ENCODE measurements at regions not wholly inside any gene's neighbourhood (a gene's known extent, or its start where the extent isn't known, plus 50 kb on each side); places are given as distances from the start of the nearest gene placed in this dataset.

GRCh38 chr2:37870829-37871228, 54.3 kb upstream of the RMDN2 start:
- intact Hi-C loops (cut with DNase I) = loop anchor here in 2 of 4 donors (5.0 to 10.0 kb wide), 2 partner anchors 34 to 456 kb away; no protein-coding TSS in a partner anchor
- H3K27me3 ChIP-seq = no peaks in the 10 kb centered on the region
- H3K9me3 ChIP-seq = no peaks in the 10 kb centered on the region
- no peak for DNase-seq
- H3K4me1 ChIP-seq (ENCODE audit: insufficient read depth) = peaks cover 5% of the 10 kb centered on the region
- TF ChIP-seq EP300 (IDR thresholded peaks at IDR 0.05) = no peak
- TF ChIP-seq CTCF (IDR thresholded peaks at IDR 0.05) = no peak
- TF ChIP-seq POLR2A (IDR thresholded peaks at IDR 0.05) = no peak
- H3K4me3 ChIP-seq = no peak overlapping the region
- H3K36me3 ChIP-seq = no peaks in the 10 kb centered on the region
- 25 to 33% (median 32%) methylated on average over 4 of the region's 4 CpGs for WGBS, 3 donors
- no peak overlapping the region for H3K27ac ChIP-seq

- no peak for DNase-seq
- intact Hi-C loops (cut with DNase I) = loop anchor here in 2 of 4 donors (5.0 to 10.0 kb wide), 2 partner anchors 34 to 457 kb away; no protein-coding TSS in a partner anchor
- Histone ChIP-seq H3K4me1 (ENCODE audit: insufficient read depth) (peaks cover 5% of the 10 kb centered on the region), H3K27me3 (no peaks in the 10 kb centered on the region), H3K36me3 (no peaks in the 10 kb centered on the region), H3K4me3 (no peak overlapping the region), H3K27ac (no peak overlapping the region), H3K9me3 (no peaks in the 10 kb centered on the region)
- WGBS, 3 donors = 14 to 29% (median 17%) methylated on average over 7 of the region's 7 CpGs
- TF ChIP-seq POLR2A (IDR thresholded peaks at IDR 0.05) = no peak
- TF ChIP-seq CTCF (IDR thresholded peaks at IDR 0.05) = no peak
- TF ChIP-seq EP300 (IDR thresholded peaks at IDR 0.05) = no peak
These were observed 53.5 kb upstream of the RMDN2 start for GRCh38 chr2:37871456-37872191.

DNA sequence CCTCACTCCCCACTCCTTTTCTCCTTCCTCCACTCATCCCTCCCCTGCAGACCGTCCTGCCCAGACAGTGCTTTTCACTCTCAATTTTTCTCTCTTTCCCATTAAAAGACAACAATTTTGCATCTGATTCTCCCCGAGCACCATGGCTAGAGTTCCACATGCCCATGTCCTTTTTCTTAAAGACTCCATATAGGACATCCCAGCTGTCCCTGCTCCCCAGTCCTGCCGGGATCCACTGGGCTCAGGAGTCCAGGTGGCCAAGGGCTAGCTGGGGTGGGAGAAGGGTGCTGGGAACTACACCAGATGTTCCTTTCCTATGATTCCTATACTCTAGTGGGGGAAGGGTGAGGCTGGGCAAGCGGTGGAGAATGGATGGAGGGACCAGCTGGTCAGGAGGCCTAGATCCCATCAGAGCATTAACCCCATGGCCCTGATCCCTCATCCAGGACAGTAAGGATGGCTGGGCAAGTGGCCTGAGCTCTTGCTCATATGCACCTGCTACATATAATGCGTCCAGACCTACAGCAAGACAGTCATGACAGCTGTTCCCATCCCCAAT, 52.8 kb upstream of the RMDN2 start:
- H3K4me1 ChIP-seq (ENCODE audit: insufficient read depth) = peaks cover 5% of the 10 kb centered on the region
- 55 to 63% (median 61%) methylated on average over 5 of the region's 5 CpGs for WGBS, 3 donors

DNA sequence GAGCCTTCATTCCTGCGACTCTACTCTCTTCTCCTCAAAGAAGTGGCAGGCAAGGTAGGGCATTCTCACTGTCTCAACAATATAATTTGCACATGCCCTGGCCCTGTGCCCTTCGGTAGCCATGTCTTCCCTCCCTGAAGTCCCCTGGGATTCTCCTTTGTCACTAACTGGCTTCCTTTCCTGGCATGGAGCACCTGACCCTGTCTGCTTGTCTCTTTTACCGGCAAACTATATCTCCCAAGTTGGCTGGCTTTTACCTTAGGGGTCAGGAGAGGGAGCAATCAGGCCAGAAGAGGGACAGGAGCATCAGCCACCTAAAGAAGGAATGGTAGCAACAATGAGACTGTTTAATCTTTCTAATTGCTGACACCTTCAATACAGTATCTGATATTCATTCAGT, 51.9 kb upstream of the RMDN2 start:
- WGBS, 3 donors = 67 to 77% (median 70%) methylated on average over 3 of the region's 3 CpGs

More for the DNA sequence above, 52.8 kb upstream of the RMDN2 start:
- no peak overlapping the region for H3K27ac ChIP-seq
- no peak for DNase-seq
- no peaks in the 10 kb centered on the region for H3K36me3 ChIP-seq
- no peak overlapping the region for H3K4me3 ChIP-seq
- TF ChIP-seq POLR2A (IDR thresholded peaks at IDR 0.05) (no peak), EP300 (IDR thresholded peaks at IDR 0.05) (no peak), CTCF (IDR thresholded peaks at IDR 0.05) (no peak)
- no peaks in the 10 kb centered on the region for H3K27me3 ChIP-seq
- no peaks in the 10 kb centered on the region for H3K9me3 ChIP-seq
- intact Hi-C loops (cut with DNase I) = loop anchor here in 2 of 4 donors (5.0 to 10.0 kb wide), 2 partner anchors 35 to 457 kb away; no protein-coding TSS in a partner anchor

More for the DNA sequence above, 51.9 kb upstream of the RMDN2 start:
- H3K9me3 ChIP-seq = no peaks in the 10 kb centered on the region
- H3K27me3 ChIP-seq = no peaks in the 10 kb centered on the region
- DNase-seq = no peak
- intact Hi-C loops (cut with DNase I) = loop anchor here in 2 of 4 donors (5.0 to 10.0 kb wide), 2 partner anchors 36 to 458 kb away; no protein-coding TSS in a partner anchor
- H3K27ac ChIP-seq = no peak overlapping the region
- H3K4me1 ChIP-seq (ENCODE audit: insufficient read depth) = peaks cover 5% of the 10 kb centered on the region
- H3K4me3 ChIP-seq = no peak overlapping the region
- TF ChIP-seq EP300 (IDR thresholded peaks at IDR 0.05) (no peak), POLR2A (IDR thresholded peaks at IDR 0.05) (no peak), CTCF (IDR thresholded peaks at IDR 0.05) (no peak)
- no peaks in the 10 kb centered on the region for H3K36me3 ChIP-seq

Measured in ovary (tissue), 7 donors.